Iris pigment epithelial cell (primary cell): ENCODE measurements at regions not wholly inside any gene's neighbourhood (a gene's known extent, or its start where the extent isn't known, plus 50 kb on each side); places are given as distances from the start of the nearest gene placed in this dataset.
"Not testable (repeated sequence)": the region's sequence is repeated elsewhere in the genome, so short reads cannot be mapped to it uniquely, and the experiment has no call there.

Experiments
- DNase-seq: peaks from one replicate; pipeline ENCODE4 v3.0.0-alpha.2; 2011; ENCODE audit warnings: low read depth

DNA sequence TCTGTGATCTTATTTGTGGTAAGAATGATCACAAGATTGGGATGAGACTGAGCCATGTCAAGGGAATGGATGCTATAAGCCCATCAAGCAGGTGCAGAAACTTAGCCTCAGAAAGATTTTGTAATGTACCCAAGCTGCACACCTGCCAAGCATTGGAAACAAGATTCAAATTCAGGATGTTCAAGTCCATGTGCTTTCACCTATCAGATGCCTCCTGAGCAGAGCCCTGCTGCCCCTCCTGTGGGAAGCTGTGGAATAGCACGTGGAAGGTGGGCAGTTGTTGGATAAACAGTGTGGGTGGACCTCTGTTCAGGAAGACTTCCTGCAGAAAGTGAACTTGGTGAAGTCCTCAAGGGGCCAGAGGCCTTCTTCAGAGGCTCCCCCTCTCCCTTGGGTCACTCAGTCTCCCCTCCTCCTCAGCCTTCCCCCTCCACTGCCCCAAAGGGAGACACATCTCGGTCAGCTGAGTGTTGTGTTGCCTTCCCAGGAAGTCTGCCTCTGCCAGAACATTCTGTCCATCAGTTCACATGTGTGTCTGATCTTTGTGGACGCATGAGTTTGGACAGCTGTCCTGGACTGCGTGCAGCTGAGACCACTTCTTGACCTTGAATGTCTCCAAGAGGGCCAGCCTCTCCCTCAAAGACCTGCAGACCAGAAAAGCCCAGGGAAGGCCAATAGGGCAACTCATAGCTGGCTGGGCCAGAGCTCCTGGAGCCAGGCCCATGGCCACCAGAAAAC is 186.1 kb downstream of the INHBB start:
- peak; percentile 15 for DNase-seq

DNA sequence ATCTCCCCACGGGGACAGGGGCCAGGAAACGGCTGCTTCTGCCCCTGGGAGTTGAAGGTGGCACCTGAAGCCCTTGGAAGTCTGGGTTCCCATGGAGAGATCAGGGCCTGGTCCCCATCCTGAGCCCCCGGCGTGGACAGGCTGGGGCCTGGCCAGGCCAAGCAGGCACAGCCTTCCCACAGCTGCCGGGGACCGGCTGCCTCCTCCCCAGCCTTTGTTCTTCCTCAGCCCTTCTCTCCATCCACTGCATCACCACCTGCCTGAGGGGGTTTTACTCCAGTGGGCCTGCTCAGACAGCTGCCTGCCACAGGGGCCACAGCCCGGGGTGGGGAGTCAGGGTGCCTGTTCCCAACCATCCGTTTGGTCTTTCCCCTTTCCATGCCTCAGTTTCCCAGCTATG is 187.7 kb downstream of the INHBB start:
- DNase-seq = no peak

DNA sequence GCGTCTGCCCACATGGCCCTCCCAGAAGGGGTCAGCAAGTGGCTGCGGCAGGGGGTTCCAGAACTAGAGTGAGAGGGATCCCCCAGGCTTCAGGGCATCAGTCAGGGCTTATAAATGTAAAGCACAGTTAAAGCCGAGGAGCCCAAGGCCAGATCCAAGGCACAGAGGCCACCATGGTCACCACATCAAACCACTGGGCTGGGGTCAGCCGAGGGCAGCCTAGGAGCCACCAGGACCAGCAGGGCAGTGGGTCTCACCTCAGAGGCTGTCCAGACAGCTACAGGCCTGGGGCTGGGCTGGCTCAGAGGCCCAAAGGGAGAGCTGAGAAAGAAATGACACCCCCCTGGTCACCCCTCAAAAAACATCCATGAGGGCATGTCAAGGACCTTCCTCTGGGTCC is 188.5 kb downstream of the INHBB start:
- no peak for DNase-seq

DNA sequence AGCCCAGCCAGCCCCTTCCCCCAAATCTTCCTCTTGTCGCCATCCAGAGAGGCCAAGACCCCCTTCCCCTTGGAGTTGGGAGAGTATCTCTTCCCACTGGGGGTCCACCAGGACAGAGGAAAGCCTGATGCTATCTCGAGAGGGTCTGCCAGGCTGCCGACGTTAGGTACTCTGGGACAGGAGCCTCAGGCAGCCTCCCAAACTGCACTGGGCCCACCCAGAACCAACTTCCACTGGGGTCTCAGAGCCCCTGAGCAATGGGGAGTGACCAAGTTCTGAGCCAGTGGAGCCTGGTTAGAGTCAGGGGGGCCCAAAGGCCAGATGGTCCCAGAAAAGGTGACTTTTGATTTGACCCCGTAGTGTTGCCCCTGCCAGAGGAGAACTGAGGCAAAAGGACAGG is 189.1 kb downstream of the INHBB start:
- DNase-seq = no peak

DNA sequence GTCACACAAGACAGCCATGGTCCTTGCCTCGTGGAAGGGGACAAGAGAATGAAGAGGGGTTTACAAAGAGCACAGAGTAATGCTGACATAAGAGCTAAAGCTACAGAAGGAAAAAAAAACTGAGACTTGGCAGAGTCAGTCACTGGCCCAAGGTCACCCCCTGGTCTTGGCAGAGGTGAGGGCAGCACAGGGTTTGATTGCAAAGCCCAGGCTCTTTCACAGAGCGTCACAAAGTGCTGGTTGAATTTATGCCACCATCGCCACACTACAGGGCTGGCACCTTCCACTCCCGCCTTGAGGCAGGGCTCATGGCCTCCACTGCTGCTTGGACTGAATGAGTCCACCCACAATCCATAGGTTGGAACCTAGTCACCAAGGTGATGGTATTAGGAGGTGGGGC is 190.2 kb downstream of the INHBB start:
- no peak for DNase-seq

DNA sequence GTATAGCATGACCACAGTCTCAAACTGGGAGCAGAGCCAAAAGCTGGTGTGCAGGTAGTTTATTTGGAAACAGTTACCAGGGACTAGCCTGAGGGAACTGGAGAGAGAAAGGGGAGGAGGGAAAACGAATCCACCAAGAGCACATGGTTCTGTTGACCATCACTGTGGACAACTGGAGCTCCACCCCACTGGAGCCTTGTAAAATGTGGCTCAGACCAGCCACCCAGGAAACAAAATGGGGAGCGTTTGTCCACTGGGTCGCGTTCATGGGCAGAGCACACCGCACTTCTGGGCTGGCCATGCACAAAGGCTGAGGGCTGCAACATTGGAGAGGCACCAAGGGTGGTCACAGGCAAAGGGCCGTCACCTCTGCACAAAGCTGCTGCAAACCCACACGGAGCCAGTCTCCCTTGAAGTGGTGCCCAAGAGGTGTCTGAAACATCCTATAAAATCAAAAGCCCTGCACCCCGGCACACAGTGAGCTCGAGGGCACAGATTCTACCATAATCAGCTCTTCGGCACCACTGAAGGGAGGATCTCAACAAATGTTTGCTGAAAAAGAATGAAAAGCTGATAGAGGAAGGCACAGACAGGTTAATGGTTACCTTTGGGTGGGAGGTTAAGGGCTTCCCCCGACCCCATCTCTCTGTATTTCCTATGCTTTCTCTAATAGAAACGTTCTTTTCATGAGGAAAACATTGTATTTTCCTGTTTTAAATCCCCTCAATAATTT is 192.9 kb downstream of the INHBB start:
- DNase-seq = no peak

DNA sequence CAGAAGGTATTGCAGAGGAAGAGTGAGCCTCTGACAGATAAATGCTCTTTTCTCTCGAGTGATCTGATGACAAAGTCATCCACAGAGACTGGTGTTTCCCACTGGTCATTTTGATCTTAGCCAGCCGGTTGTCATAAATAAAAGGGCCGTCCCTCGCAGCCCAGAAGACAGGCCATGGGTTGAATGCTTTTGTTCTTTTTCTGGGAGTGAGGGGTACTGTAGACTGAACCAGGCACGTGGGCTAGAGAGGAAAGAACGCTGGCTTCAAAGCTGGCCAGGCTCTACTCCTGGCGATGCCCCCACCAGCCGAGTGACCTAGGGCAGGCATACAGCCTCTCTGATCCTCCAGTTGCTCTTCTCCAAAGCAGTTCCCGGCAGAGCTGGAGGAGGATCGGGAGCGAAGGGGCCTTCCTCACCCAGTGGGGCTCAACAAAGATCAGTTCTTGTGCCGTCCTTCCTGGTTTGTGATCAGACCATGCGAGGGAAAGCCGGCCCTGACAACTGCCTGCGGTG is 193.5 kb downstream of the INHBB start:
- DNase-seq = no peak

DNA sequence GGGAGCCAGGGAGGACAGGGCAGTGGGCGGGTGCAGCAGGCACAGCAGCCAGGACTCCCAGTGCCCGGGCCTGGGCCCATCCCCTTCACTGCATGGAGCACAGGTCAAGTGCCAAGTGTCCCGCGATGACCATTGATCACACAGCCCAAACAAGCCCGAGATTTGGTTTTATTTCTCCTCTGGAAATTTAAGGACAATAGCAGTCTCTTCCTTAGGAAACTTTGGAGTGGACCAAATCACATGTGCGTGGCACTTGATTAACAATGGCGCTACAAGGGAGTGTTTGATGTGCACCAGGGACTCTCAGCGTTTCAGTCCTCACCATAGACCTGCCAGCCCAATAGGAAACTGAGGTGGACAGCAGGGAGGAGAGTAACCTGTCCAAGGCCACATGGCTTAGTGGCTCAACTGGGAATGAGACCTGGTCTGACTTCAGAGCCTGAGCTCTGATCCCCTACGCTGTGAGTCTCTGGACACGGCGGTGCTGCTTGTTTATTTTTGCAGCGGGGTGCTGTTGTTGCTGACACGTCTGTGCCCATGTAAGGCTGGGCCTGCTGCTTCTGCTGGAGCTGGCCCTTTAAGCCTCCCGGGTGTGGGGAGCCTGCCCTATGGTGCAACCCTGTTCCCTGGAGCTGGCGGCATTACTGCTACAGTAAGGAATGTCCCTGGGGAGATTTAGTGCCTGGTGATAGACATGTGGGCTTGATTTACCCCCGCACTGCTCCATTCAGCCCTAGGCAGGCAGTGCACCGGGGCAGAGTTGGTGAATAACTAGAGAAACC is 194.2 kb downstream of the INHBB start:
- DNase-seq = peak; percentile 95

DNA sequence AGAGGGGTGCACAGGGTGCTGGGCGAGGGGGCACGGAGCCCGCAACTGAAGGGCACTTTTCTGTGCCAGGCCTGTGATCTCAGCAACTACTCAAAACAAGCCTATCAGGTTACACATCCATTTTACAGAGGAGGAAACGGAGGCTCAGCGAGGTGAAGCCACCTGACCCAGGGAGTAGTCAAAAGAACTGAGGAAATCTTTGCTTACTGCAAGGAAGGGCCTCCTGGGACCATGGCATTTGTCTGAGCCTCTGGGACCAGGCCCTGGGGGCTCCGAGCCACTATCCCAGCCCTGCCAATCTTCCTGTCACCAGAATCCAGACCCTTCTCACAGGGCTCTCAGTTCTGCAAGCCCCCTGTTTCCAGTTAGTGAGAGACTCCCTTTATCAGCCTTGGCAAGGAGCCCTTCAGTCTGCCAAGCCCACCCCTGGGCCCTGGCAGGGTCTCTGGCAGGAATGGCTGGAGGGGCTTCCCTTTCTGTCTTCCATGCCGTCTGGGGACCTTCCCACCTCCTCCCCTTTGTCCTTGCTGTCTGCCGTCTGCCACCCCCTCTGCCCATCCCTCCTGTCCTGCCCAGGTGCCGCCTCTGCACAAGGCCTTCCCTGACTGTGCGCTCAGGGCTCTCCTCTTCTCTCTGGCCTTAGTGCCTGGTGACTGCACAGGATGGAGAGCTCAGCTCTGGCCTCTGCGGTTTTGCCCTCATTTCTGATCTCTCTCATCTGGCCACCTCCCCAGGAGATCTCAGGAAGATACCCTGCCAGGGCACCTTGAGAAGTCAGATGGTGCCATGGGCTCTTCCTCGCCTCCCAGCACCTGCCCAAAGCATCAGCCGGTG is 194.7 kb upstream of the GLI2 start:
- DNase-seq = no peak

DNA sequence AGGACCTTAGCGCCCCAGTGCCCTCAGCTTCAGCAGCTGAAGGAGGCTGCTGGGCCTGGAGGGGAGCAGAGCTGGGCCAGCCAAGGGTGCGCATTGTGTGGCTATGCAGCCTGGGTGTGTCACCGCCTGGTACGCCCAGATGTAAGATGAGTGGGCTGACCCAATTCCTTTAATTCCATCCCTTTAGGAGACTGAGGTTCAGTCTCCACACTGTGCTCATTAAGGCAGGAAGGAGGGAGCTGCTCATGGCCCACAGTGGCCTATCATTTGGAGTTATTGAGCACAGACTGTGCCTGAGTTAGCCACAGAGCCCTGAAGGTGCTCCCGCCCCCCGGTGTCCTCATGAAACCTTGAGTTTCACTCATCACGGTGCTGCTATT is 194.1 kb upstream of the GLI2 start:
- DNase-seq = peak; percentile 35

DNA sequence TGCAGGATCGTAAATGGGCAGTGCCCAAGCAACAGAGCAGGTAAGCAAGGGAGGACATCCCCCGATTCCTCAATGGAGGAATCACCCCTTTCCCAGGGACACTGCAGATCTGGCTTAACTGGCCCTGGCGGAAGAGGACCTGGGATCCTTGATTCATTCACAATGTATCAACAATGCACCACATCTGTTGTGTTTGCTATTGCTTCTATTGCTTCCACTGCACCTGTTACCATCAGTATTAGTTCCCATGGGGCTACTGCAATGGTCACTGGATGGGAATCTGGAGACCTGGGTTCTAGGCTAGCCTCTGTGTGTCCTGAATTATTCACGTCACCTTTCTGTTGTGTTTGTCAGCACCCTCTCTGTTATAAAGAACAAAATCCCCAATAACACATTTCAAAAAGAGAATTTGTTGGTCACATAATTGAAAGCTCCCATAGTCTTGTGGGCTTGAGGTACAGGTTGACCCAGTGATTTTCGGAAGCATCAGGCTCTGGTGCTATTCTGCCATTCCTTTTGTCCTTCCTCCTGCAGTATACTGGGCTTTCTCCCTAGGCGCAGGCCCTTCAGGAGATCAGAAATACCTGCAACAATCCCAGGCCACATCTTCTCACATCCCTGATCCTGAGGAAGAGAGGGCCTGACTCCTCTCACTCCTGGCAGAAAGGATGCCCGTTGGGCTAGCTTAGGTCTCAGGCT is 193.5 kb upstream of the GLI2 start:
- no peak for DNase-seq

DNA sequence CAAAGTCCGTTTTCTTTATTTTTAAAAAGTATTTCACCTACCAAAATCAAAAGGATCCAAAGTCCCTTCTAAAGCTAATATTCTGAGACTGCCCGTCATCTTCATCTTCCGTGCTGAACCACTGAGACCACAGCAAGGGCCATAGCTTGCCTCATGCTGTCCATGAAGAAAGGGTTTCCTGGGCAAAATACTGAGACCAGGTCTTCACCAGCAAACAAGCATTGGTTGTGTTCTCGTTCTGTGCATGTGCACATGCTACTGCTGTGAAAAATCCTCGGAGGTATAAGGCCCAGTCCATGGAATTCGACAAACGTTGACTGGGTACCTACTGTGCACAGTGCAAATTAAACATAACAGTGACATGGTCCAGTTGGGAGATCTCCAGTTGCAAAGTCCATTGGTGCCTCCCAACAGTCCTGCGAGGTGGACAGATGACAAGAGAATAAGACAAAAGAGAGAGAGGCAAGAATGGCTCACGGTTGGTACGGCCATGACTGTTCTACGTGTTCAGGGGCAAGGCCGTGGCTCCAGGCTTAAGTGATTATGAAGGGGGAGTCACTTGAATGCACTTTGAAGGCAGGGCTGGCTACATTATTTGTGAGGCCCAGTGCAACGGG is 192.6 kb upstream of the GLI2 start:
- no peak for DNase-seq

DNA sequence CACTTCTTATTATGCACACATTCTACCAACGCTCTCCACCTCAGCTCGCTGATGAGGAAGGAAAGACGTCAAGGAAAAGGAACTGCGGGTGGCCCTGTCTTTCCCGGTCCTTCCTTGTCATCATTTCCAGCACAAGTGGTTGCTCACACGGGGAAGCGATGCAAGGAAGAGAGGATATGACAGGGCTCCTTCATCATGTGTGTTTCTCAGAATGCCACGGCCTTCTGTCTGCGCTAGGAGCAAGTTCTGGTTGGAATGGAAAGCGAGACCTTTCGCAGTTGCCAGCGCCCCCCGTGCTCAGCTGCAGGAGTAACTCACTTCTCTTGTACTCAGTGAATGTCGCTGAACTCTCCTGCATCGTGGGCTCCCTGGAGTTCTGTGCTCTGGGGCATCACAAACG is 191.8 kb upstream of the GLI2 start:
- no peak for DNase-seq

DNA sequence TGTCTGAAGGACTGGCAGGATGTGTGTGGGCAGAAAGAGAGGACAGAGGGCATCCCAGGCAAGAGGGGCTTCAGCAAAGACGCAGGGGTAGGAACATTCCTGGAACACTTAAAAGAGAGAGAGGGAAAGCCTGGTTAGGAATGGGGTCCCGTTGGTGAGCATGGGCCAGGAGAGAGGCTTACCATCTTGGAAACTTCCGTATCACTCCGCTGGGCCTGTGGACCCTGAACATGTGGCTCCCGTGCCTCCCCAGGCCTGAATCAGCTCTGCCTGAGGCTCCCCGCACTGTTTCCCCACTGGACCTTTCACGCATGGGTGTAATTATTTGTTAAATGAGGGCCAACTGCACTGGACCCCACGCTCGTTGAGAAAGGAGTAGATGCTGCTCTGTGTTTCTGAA is 191.1 kb upstream of the GLI2 start:
- DNase-seq = no peak

DNA sequence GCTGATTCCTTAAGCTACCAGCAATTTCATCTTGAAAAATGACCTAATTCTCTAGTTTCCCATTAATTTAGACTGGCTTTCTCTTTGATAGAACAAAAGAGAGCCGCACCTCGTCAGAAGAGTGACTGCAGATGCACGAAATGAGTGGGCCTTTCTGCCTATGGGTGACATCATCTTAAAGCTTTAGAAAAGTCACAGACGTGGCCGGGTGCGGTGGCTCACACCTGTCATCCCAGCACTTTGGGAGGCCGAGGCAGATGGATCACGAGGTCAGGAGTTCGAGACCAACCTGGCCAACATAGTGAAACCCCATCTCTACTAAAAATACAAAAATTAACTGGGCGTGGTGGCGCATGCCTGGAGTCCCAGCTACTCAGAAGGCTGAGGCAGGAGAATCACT is 190.7 kb upstream of the GLI2 start:
- not testable (repeated sequence) for DNase-seq

DNA sequence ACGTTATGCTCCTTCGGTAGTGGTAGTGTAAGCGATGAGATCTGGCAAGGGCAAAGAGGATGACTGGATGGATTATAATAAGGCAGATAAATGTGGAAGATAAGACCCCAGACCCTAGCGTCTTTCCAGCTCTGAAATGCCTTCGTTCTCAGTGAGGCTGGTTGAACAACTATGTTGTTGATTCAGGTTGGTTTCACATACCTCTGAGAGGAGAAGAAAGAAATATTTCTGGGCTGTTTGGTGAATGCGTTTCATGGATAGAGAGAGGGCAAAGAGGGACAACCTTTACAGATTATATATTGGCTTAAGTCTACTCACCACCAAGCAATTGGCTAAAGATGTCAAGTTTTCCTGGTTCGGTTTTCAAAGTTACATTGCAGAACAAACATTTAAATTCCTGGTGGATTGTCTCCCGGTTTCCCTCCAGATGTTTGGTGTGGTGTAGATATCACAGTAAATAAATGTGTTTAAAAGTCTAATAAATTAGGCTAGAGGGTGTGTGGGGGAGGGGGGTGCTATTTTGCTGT is 190.1 kb upstream of the GLI2 start:
- DNase-seq = no peak

DNA sequence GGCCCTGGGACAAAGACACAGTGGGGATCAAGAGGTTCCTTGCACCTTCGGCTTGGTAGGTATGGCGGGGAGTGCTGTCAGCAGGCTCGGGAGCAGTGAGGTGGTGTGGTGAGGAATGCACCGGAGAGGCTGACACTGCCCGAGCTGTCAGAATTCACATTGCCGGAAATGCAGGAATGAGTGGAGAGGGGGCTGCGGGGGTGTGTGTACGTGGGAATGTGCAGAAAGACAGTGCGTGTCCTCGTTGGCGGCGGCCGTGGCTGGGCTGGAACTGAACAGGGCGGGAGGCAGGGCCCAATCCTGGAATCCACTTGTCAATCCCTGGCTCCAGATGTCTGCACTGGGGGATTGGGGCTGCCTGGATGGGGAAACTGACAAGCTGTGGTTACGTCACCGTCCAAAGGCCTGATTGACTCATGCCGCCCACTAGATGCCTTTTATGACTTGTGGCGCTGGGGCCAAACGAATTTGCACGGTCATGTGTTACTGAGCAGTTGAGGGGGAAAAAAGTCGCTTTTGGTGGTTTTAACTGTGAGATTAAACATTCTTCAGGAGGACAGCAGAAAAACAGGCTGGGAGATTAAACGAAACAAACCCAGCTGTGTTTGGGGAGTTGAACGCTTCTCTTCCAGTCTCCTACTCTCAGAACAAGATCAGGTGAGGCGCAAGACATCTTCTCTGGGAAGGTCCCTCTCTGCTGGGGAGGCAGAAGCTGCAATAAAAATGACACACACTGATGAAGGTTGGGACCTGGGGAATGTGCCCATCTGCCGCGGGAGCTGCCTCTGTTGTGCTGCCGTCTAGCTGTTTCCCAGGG is 189.4 kb upstream of the GLI2 start:
- DNase-seq = peak; percentile 94

DNA sequence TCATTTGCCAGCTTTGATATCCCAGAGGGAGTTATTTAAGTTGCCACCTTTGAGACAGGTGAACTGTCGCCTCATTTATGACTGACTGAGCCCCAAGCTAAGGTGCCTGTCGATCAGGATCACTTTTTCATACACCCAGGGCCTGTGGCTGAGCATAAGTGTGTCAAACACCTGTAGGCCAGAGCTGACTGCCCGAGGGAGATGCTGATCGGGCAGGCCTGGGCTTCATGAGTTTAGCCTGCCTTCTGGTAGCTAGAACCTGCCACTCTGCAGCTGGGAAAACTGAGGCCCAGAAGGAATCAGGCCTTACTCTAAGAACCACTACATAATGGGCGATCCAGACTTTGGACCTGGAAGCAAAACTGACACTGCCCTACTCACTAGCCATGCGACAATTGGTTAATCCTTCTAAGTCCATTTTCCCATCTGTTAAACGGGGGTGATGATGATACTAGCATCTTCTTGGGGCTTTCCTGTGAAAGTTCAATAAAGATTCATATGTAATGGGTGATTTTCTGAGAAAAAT is 188.7 kb upstream of the GLI2 start:
- no peak for DNase-seq

DNA sequence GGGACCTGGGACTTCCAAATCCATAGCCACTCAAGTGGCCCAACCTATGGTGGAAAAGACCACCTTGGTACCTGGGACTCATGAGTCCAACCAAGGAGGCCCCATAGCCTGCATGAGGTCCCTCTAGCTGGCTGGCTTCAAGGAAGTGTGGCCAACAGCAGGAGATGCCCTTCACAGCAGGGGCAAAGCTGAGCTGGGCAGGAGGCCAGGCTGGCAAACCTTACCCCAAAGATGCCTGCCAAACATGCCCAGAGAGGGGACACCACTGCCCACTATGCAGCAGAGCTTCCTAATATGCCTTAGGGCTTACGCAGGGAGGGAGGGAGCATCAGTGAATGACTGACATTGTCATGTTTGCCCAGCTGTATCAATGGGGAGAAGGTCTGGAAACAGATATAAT is 188.0 kb upstream of the GLI2 start:
- no peak for DNase-seq
